Stomach (tissue), 8 donors: ENCODE measurements at regions not wholly inside any gene's neighbourhood (a gene's known extent, or its start where the extent isn't known, plus 50 kb on each side); places are given as distances from the start of the nearest gene placed in this dataset.
A peak's percentile ranks its signal among the peaks of the same experiment; 100 is the strongest.

Experiments used
- DNase-seq, 2 donors: peaks; one replicate each; pipeline versions ENCODE4 v3.0.0 to v3.0.0-alpha.2; 2013 to 2019
- H3K27ac ChIP-seq, 5 donors: fragments of 200-600 bp in 4 of 5; sonication (generic) in 4 of 5; one replicate each; pipeline ENCODE4 v1.5.1; 2013 to 2019; ENCODE audit warnings: mild to moderate bottlenecking in 1 of 5, moderate library complexity in 1 of 5
- H3K27me3 ChIP-seq, 3 donors: fragments of 200-600 bp; sonication (generic); one replicate each; pipeline ENCODE4 v1.5.1; 2017 to 2019; ENCODE audit warnings: mixed run types in 1 of 3
- H3K36me3 ChIP-seq, 4 donors: fragments of 200-600 bp; sonication (generic); 1 replicate in 3 of 4; 2 replicates in 1 of 4; pipeline ENCODE4 v1.5.1; 2016 to 2019
- H3K4me1 ChIP-seq, 4 donors: fragments of 200-600 bp; sonication (generic); one replicate each; pipeline ENCODE4 v1.5.1; 2016 to 2019
- H3K4me3 ChIP-seq, 4 donors: fragments of 200-600 bp; sonication (generic) in 3 of 4; one replicate each; pipeline ENCODE4 v1.5.1; 2016 to 2019; ENCODE audit warnings: mild to moderate bottlenecking in 1 of 4
- H3K9me3 ChIP-seq, 4 donors: fragments of 200-600 bp; sonication (generic); one replicate each; pipeline ENCODE4 v1.5.1; 2016 to 2019
- CTCF ChIP-seq, 7 experiments: fragments of 450-650 bp in 4 of 7; fragments of 200-600 bp in 3 of 7; sonication (generic) in 3 of 7; IDR thresholded peaks; one replicate each; pipeline ENCODE4 v1.5.1; 2016 to 2019; ENCODE audit warnings: antibody characterized with exemption in 7 of 7, control low read depth in 2 of 7, mild to moderate bottlenecking in 1 of 7
- EP300 ChIP-seq: sonication (generic); formaldehyde crosslinking; IDR thresholded peaks from one replicate; pipeline ENCODE4 v1.6.1; 2017; ENCODE audit warnings: antibody characterized with exemption
- POLR2A ChIP-seq, 4 donors: fragments of 450-650 bp; IDR thresholded peaks; one replicate each; pipeline ENCODE4 v1.6.1; 2016; ENCODE audit warnings: antibody characterized with exemption in 4 of 4, control low read depth in 2 of 4, mild to moderate bottlenecking in 1 of 4, moderate library complexity in 1 of 4
- POLR2AphosphoS5 ChIP-seq, 3 donors: sonication (generic); formaldehyde crosslinking; IDR thresholded peaks; one replicate each; pipeline ENCODE4 v1.6.1; 2016; ENCODE audit warnings: antibody characterized with exemption in 3 of 3
- WGBS, 5 donors: extraction: QIAGEN DNeasy Blood & Tissue Kit in 3 of 5; methylation state at CpG; one replicate each; pipeline versions ENCODE4 v1.1.5 to v1.1.7; 2013 to 2018; 5-methylcytosine and 5-hydroxymethylcytosine counted together
- intact Hi-C: fragments of 100-400 bp; cut with DNase I; formaldehyde crosslinking; loops from one replicate; pipeline ENCODE4 v1.15.1; 2023; ENCODE audit warnings: low total_unique reads
- donor health status: healthy with polysubstance abuse.
- donor health status: Bipolar disorder and iron deficiency.
- donor health status: healthy.

GRCh38 chr14:96739200-96739910, 57.8 kb upstream of the VRK1 start:
- peaks cover 0 to 99% (median 57%) of the 10 kb centered on the region in 3 donors for H3K27me3 ChIP-seq
- intact Hi-C loops, result no loop called here

GRCh38 chr14:96741151-96741977, 55.8 kb upstream of the VRK1 start:
- DNase-seq, result peak; percentile 68 to 86
- intact Hi-C loops, result loop anchor here (10.0 kb wide), 1 partner anchor 157 kb away; no protein-coding TSS in a partner anchor
- no peaks in the 10 kb centered on the region for H3K9me3 ChIP-seq
- peaks cover 8 to 14% (median 11%) of the 10 kb centered on the region in 4 donors for H3K4me1 ChIP-seq
- no peaks in the 10 kb centered on the region for H3K36me3 ChIP-seq
- TF ChIP-seq CTCF (IDR thresholded peaks at IDR 0.05), result peak in 5 of 7 experiments; percentile 55 to 90 (median 81)
- TF ChIP-seq POLR2AphosphoS5 (IDR thresholded peaks at IDR 0.05), result no peak
- H3K27me3 ChIP-seq, result peaks cover 0 to 95% (median 53%) of the 10 kb centered on the region in 3 donors
- peak overlapping the region; percentile 33 to 53 (median 39) for H3K4me3 ChIP-seq
- no peak overlapping the region for H3K27ac ChIP-seq
- 4 to 7% (median 5%) methylated on average over 24 to 62 of the region's 62 CpGs for WGBS, 5 donors

More at GRCh38 chr14:96739200-96739910, 57.8 kb upstream of the VRK1 start:
- H3K4me1 ChIP-seq, result peaks cover 8 to 14% (median 11%) of the 10 kb centered on the region in 4 donors
- WGBS, 5 donors, result 28 to 53% (median 41%) methylated on average over 14 of the region's 14 CpGs
- no peak for DNase-seq
- H3K36me3 ChIP-seq, result no peaks in the 10 kb centered on the region
- H3K9me3 ChIP-seq, result no peaks in the 10 kb centered on the region
- no peak overlapping the region for H3K4me3 ChIP-seq
- TF ChIP-seq POLR2AphosphoS5 (IDR thresholded peaks at IDR 0.05) (no peak), POLR2A (IDR thresholded peaks at IDR 0.05) (no peak), CTCF (IDR thresholded peaks at IDR 0.05) (no peak), EP300 (no peak)
- no peak overlapping the region for H3K27ac ChIP-seq

GRCh38 chr14:96744262-96744661, 52.9 kb upstream of the VRK1 start:
- no peak for DNase-seq
- no peaks in the 10 kb centered on the region for H3K9me3 ChIP-seq
- TF ChIP-seq POLR2A (IDR thresholded peaks at IDR 0.05) (no peak), EP300 (no peak), CTCF (IDR thresholded peaks at IDR 0.05) (no peak), POLR2AphosphoS5 (IDR thresholded peaks at IDR 0.05) (no peak)
- no peak overlapping the region for H3K4me3 ChIP-seq
- intact Hi-C loops, result loop anchor here (10.0 kb wide), 1 partner anchor 159 kb away; no protein-coding TSS in a partner anchor
- peaks cover 8 to 14% (median 11%) of the 10 kb centered on the region in 4 donors for H3K4me1 ChIP-seq
- H3K36me3 ChIP-seq, result no peaks in the 10 kb centered on the region
- 65 to 77% (median 67%) methylated on average over 7 of the region's 7 CpGs for WGBS, 5 donors
- no peak overlapping the region for H3K27ac ChIP-seq
- H3K27me3 ChIP-seq, result peaks cover 0 to 94% (median 37%) of the 10 kb centered on the region in 3 donors

- DNase-seq, result no peak
- Histone ChIP-seq H3K36me3 (no peaks in the 10 kb centered on the region), H3K4me1 (peaks cover 8 to 14% (median 11%) of the 10 kb centered on the region in 4 donors), H3K27me3 (peaks cover 0 to 94% (median 26%) of the 10 kb centered on the region in 3 donors), H3K27ac (no peak overlapping the region), H3K9me3 (no peaks in the 10 kb centered on the region), H3K4me3 (no peak overlapping the region)
- WGBS, 5 donors, result 63 to 89% (median 82%) methylated on average over 3 to 4 of the region's 4 CpGs
- intact Hi-C loops, result loop anchor here (10.0 kb wide), 1 partner anchor 161 kb away; no protein-coding TSS in a partner anchor
- TF ChIP-seq POLR2AphosphoS5 (IDR thresholded peaks at IDR 0.05), result no peak
- no peak for TF ChIP-seq EP300
- no peak for TF ChIP-seq CTCF (IDR thresholded peaks at IDR 0.05)
- no peak for TF ChIP-seq POLR2A (IDR thresholded peaks at IDR 0.05)
Measured at GRCh38 chr14:96745500-96746051, 51.6 kb upstream of the VRK1 start.
